Breast epithelium (tissue), 3 donors: ENCODE measurements at regions not wholly inside any gene's neighbourhood (a gene's known extent, or its start where the extent isn't known, plus 50 kb on each side); places are given as distances from the start of the nearest gene placed in this dataset.

Source experiments
- CTCF ChIP-seq, 3 donors: fragments of 450-650 bp; IDR thresholded peaks; one replicate each; pipeline ENCODE4 v1.5.1; 2016 to 2017; ENCODE audit warnings: antibody characterized with exemption in 3 of 3, mild to moderate bottlenecking in 3 of 3, moderate library complexity in 3 of 3
- POLR2A ChIP-seq: fragments of 450-650 bp; IDR thresholded peaks from one replicate; pipeline ENCODE4 v1.6.1; 2016; ENCODE audit warnings: antibody characterized with exemption, mild to moderate bottlenecking, moderate library complexity
- POLR2AphosphoS5 ChIP-seq, 3 donors: sonication (generic); formaldehyde crosslinking; IDR thresholded peaks; one replicate each; pipeline ENCODE4 v1.6.1; 2017; ENCODE audit warnings: antibody characterized with exemption in 3 of 3

- TF ChIP-seq POLR2A (no peak), CTCF (IDR thresholded peaks at IDR 0.05) (no peak), POLR2AphosphoS5 (IDR thresholded peaks at IDR 0.05) (no peak)
Measured at GRCh38 chr6:169975286-169975685, 223.9 kb downstream of the ERMARD start.
